ENCODE measurements at regions not wholly inside any gene's neighbourhood (a gene's known extent, or its start where the extent isn't known, plus 50 kb on each side); places are given as distances from the start of the nearest gene placed in this dataset.

- no peak for DNase-seq (ENCODE audit: low read depth in 2 of 3, low spot score in 1 of 3)
These were observed 504.4 kb upstream of the NOX3 start for GRCh38 chr6:155959898-155960495.

- no peak for DNase-seq (ENCODE audit: low read depth in 2 of 3, low spot score in 1 of 3)
These were observed 502.9 kb upstream of the NOX3 start for GRCh38 chr6:155958550-155958949.

- no peak for DNase-seq (ENCODE audit: low read depth in 2 of 3, low spot score in 1 of 3)
These were observed 499.4 kb upstream of the NOX3 start for GRCh38 chr6:155955038-155955437.

- no peak for DNase-seq (ENCODE audit: low read depth in 2 of 3, low spot score in 1 of 3)
These were observed 498.5 kb upstream of the NOX3 start for GRCh38 chr6:155954149-155954548.

- no peak for DNase-seq (ENCODE audit: low read depth in 2 of 3, low spot score in 1 of 3)
These were observed 493.6 kb upstream of the NOX3 start for GRCh38 chr6:155949256-155949655.

GRCh38 chr6:155946860-155947259, 491.2 kb upstream of the NOX3 start:
- DNase-seq (ENCODE audit: low read depth in 2 of 3, low spot score in 1 of 3) = no peak

GRCh38 chr6:155943635-155944034, 488.0 kb upstream of the NOX3 start:
- DNase-seq (ENCODE audit: low read depth in 2 of 3, low spot score in 1 of 3) = no peak

- no peak for DNase-seq (ENCODE audit: low read depth in 2 of 3, low spot score in 1 of 3)
These were observed 483.6 kb upstream of the NOX3 start for GRCh38 chr6:155939253-155939652.

GRCh38 chr6:155936551-155936950, 480.9 kb upstream of the NOX3 start:
- DNase-seq (ENCODE audit: low read depth in 2 of 3, low spot score in 1 of 3) = no peak

- DNase-seq (ENCODE audit: low read depth in 2 of 3, low spot score in 1 of 3) = no peak
These were observed 480.5 kb upstream of the NOX3 start for GRCh38 chr6:155936127-155936526.

- DNase-seq (ENCODE audit: low read depth in 2 of 3, low spot score in 1 of 3) = no peak
These were observed 461.4 kb upstream of the NOX3 start for GRCh38 chr6:155916846-155917624.

- DNase-seq (ENCODE audit: low read depth in 2 of 3, low spot score in 1 of 3) = no peak
These were observed 460.0 kb upstream of the NOX3 start for GRCh38 chr6:155915651-155916050.

GRCh38 chr6:155913816-155914215, 458.2 kb upstream of the NOX3 start:
- DNase-seq (ENCODE audit: low read depth in 2 of 3, low spot score in 1 of 3) = no peak

- no peak for DNase-seq (ENCODE audit: low read depth in 2 of 3, low spot score in 1 of 3)
These were observed 454.1 kb upstream of the NOX3 start for GRCh38 chr6:155909710-155910109.

GRCh38 chr6:155895641-155896040, 440.0 kb upstream of the NOX3 start:
- DNase-seq (ENCODE audit: low read depth in 2 of 3, low spot score in 1 of 3) = no peak

- no peak for DNase-seq (ENCODE audit: low read depth in 2 of 3, low spot score in 1 of 3)
These were observed 439.1 kb upstream of the NOX3 start for GRCh38 chr6:155894758-155895157.

- no peak for DNase-seq (ENCODE audit: low read depth in 2 of 3, low spot score in 1 of 3)
These were observed 438.6 kb upstream of the NOX3 start for GRCh38 chr6:155894262-155894661.

GRCh38 chr6:155890409-155890808, 434.8 kb upstream of the NOX3 start:
- no peak for DNase-seq (ENCODE audit: low read depth in 2 of 3, low spot score in 1 of 3)

- DNase-seq (ENCODE audit: low read depth in 2 of 3, low spot score in 1 of 3) = no peak
These were observed 433.8 kb upstream of the NOX3 start for GRCh38 chr6:155889410-155889809.

- no peak for DNase-seq (ENCODE audit: low read depth in 2 of 3, low spot score in 1 of 3)
These were observed 431.8 kb upstream of the NOX3 start for GRCh38 chr6:155887421-155887820.

GRCh38 chr6:155883741-155884140, 428.1 kb upstream of the NOX3 start:
- DNase-seq (ENCODE audit: low read depth in 2 of 3, low spot score in 1 of 3) = no peak

GRCh38 chr6:155883334-155883731, 427.7 kb upstream of the NOX3 start:
- no peak for DNase-seq (ENCODE audit: low read depth in 2 of 3, low spot score in 1 of 3)

All from stimulated activated CD4-positive, alpha-beta T cell treated with anti-CD3 and anti-CD28 coated beads, Interleukin-12 subunit alpha, Interleukin-12 subunit beta, amount 100 ng/mL, for 48 hours (primary cell).